Keratinocyte (primary cell): ENCODE measurements at regions not wholly inside any gene's neighbourhood (a gene's known extent, or its start where the extent isn't known, plus 50 kb on each side); places are given as distances from the start of the nearest gene placed in this dataset.

Experiments used
- CTCF ChIP-seq, 3 experiments: IDR thresholded peaks in 1 of 3; conservative IDR thresholded peaks in 1 of 3; optimal IDR thresholded peaks in 1 of 3; 2 replicates in 2 of 3; 3 replicates in 1 of 3; pipeline versions ENCODE3 to v1.5.1; 2011; ENCODE audit warnings: low read length in 3 of 3, mild to moderate bottlenecking in 3 of 3, moderate library complexity in 2 of 3, control low read depth in 1 of 3, inconsistent platforms in 1 of 3; ENCODE audit not compliant: insufficient read depth in 2 of 3; ENCODE audit errors: extremely low read depth in 1 of 3
- EZH2 ChIP-seq: IDR thresholded peaks from one replicate; pipeline ENCODE4 v1.6.1; 2012; ENCODE audit warnings: inconsistent platforms, mild to moderate bottlenecking, low read length, moderate library complexity

- TF ChIP-seq CTCF (optimal IDR thresholded peaks at IDR 0.05 in 1 of 3, IDR thresholded peaks at IDR 0.05 in 1 of 3, conservative IDR thresholded peaks at IDR 0.05 in 1 of 3; ENCODE audit: extremely low read depth in 1 of 3, insufficient read depth in 2 of 3, low read length in 3 of 3) (no peak), EZH2 (no peak)
Observed at GRCh38 chr10:107453561-107453960, 289.1 kb upstream of the SORCS1 start.
